ENCODE measurements at regions not wholly inside any gene's neighbourhood (a gene's known extent, or its start where the extent isn't known, plus 50 kb on each side); places are given as distances from the start of the nearest gene placed in this dataset.
"Not testable (repeated sequence)": the region's sequence is repeated elsewhere in the genome, so short reads cannot be mapped to it uniquely, and the experiment has no call there.

DNA sequence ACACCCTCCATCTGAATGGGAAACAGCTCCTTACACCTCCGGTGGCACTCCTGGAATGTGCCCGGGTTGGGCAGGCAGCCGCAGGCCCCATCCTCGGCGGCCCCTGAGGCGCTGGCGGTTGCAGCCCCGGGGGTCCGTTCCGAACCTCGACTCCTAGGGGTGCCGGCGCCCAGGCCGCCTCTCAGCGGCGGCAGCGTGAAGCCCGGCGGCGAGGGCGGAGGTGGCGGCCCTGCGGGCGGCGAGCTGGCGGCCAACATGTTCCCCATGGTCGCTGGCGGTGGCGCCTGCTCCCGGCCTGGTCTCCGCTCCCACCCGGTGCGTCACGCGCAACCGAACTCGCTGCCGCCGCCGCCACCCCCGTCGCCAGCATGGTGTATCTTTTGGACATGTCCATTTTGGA, 165.2 kb downstream of the POTEH start:
- not testable (repeated sequence) for H3K14ac ChIP-seq (ENCODE audit: insufficient read depth, low read length); H4K8ac ChIP-seq (replicated peaks; ENCODE audit: insufficient read length, low read depth, low read length); H4K91ac ChIP-seq (ENCODE audit: insufficient read length, low read depth, low read length); H2BK12ac ChIP-seq (ENCODE audit: insufficient read length, low read depth, low read length); H2BK15ac ChIP-seq (ENCODE audit: low read depth, low read length); H3K23ac ChIP-seq (ENCODE audit: insufficient read length, low read depth, low read length); H3K4me1 ChIP-seq (ENCODE audit: insufficient read depth, low read length); H2BK20ac ChIP-seq (ENCODE audit: low read depth, low read length, poor library complexity, severe bottlenecking); H2AFZ ChIP-seq (ENCODE audit: low read length); H3K27me3 ChIP-seq (ENCODE audit: insufficient read depth, low read length); DNase-seq; H3K4me3 Mint-ChIP-seq; H3K27me3 Mint-ChIP-seq (ENCODE audit: low read depth); H4K5ac ChIP-seq (ENCODE audit: insufficient read length, low read depth, low read length); H3K23me2 ChIP-seq (ENCODE audit: insufficient read length, low read depth, low read length, poor library complexity, severe bottlenecking); H3K9me3 ChIP-seq (ENCODE audit: control insufficient read depth, low read depth, low read length); H2BK120ac ChIP-seq (ENCODE audit: low read depth, low read length, poor library complexity, severe bottlenecking); H3K9me3 Mint-ChIP-seq; H3K36me3 Mint-ChIP-seq (ENCODE audit: insufficient read depth in 1 of 3, low read depth in 3 of 3); H3K79me2 ChIP-seq (ENCODE audit: insufficient read depth, low read length); H3K79me1 ChIP-seq (ENCODE audit: insufficient read depth, low read depth, low read length, poor library complexity, severe bottlenecking); H2AK5ac ChIP-seq (ENCODE audit: insufficient read length, low read length); H3K4me1 Mint-ChIP-seq; H2BK5ac ChIP-seq (ENCODE audit: insufficient read length, low read length); H3K18ac ChIP-seq (ENCODE audit: insufficient read length, low read depth, low read length); H3T11ph ChIP-seq (ENCODE audit: low read length); H3K56ac ChIP-seq (ENCODE audit: insufficient read length, low read depth, low read length); H3K9ac ChIP-seq (ENCODE audit: extremely low read depth, insufficient read length, low read length); H3K4me2 ChIP-seq (ENCODE audit: insufficient read depth, insufficient read length, low read length); H4K20me1 ChIP-seq (ENCODE audit: control insufficient read depth, insufficient read depth, insufficient read length); H3K4ac ChIP-seq (ENCODE audit: low read depth, low read length); H3K27ac ChIP-seq (ENCODE audit: insufficient read length, low read depth, low read length); H3K27ac Mint-ChIP-seq
- WGBS (ENCODE audit: extremely low coverage, insufficient read length, low lambda C conversion rate): no CpG with 5 or more reads among the region's 42 CpGs

DNA sequence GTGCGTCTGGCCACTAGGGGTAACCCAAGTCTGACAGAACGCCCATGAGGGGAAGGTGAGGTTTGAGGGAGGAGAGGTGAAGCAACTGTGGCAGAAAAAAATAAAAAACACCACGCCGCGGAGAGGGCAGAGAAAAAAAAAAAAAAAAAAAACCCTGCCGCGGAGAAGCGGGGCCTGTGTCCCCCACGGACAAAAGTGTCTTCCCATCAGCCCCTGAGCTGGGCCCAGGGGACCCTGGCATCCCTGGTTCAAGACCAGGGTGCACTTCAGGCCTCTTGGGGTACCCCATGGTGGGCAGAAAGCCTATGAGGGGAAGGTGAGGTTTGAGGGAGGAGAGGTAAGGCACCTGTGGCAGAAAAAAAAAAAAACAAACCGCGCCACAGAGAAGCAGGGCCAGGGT, 191.1 kb downstream of the POTEH start:
- H3K9me3 ChIP-seq (ENCODE audit: control insufficient read depth, low read depth, low read length): not testable (repeated sequence)
- WGBS (ENCODE audit: extremely low coverage, insufficient read length, low lambda C conversion rate): no CpG with 5 or more reads among the region's 11 CpGs

More for the DNA sequence above, 191.1 kb downstream of the POTEH start:
- H3K4ac ChIP-seq (ENCODE audit: low read depth, low read length); H4K5ac ChIP-seq (ENCODE audit: insufficient read length, low read depth, low read length); H3K23ac ChIP-seq (ENCODE audit: insufficient read length, low read depth, low read length); H3K79me2 ChIP-seq (ENCODE audit: insufficient read depth, low read length); H3K9ac ChIP-seq (ENCODE audit: extremely low read depth, insufficient read length, low read length); H3K4me2 ChIP-seq (ENCODE audit: insufficient read depth, insufficient read length, low read length); H3T11ph ChIP-seq (ENCODE audit: low read length); H4K91ac ChIP-seq (ENCODE audit: insufficient read length, low read depth, low read length); H3K18ac ChIP-seq (ENCODE audit: insufficient read length, low read depth, low read length); H3K27me3 Mint-ChIP-seq (ENCODE audit: low read depth); H2BK120ac ChIP-seq (ENCODE audit: low read depth, low read length, poor library complexity, severe bottlenecking); H4K20me1 ChIP-seq (ENCODE audit: control insufficient read depth, insufficient read depth, insufficient read length); H2AFZ ChIP-seq (ENCODE audit: low read length); H2BK20ac ChIP-seq (ENCODE audit: low read depth, low read length, poor library complexity, severe bottlenecking); H3K4me3 Mint-ChIP-seq; H3K56ac ChIP-seq (ENCODE audit: insufficient read length, low read depth, low read length); H2BK15ac ChIP-seq (ENCODE audit: low read depth, low read length); H3K79me1 ChIP-seq (ENCODE audit: insufficient read depth, low read depth, low read length, poor library complexity, severe bottlenecking); H3K27ac ChIP-seq (ENCODE audit: insufficient read length, low read depth, low read length); H3K36me3 Mint-ChIP-seq (ENCODE audit: insufficient read depth in 1 of 3, low read depth in 3 of 3); H3K4me1 Mint-ChIP-seq; H3K9me3 Mint-ChIP-seq; H4K8ac ChIP-seq (replicated peaks; ENCODE audit: insufficient read length, low read depth, low read length); H3K14ac ChIP-seq (ENCODE audit: insufficient read depth, low read length); H3K27ac Mint-ChIP-seq; H2BK5ac ChIP-seq (ENCODE audit: insufficient read length, low read length); H2AK5ac ChIP-seq (ENCODE audit: insufficient read length, low read length); H3K4me1 ChIP-seq (ENCODE audit: insufficient read depth, low read length); H2BK12ac ChIP-seq (ENCODE audit: insufficient read length, low read depth, low read length); DNase-seq; H3K27me3 ChIP-seq (ENCODE audit: insufficient read depth, low read length); H3K23me2 ChIP-seq (ENCODE audit: insufficient read length, low read depth, low read length, poor library complexity, severe bottlenecking): not testable (repeated sequence)

All from H9 (cell line).